Effector CD4-positive, alpha-beta T cell (primary cell): ENCODE measurements at regions not wholly inside any gene's neighbourhood (a gene's known extent, or its start where the extent isn't known, plus 50 kb on each side); places are given as distances from the start of the nearest gene placed in this dataset.
"Not testable (repeated sequence)": the region's sequence is repeated elsewhere in the genome, so short reads cannot be mapped to it uniquely, and the experiment has no call there.

Experiments
- DNase-seq: peaks from one replicate; pipeline ENCODE4 v3.0.0-alpha.2; 2020

GRCh38 chr12:107509421-107509820 lies 176.2 kb upstream of the PWP1 start:
- DNase-seq: no peak

DNA sequence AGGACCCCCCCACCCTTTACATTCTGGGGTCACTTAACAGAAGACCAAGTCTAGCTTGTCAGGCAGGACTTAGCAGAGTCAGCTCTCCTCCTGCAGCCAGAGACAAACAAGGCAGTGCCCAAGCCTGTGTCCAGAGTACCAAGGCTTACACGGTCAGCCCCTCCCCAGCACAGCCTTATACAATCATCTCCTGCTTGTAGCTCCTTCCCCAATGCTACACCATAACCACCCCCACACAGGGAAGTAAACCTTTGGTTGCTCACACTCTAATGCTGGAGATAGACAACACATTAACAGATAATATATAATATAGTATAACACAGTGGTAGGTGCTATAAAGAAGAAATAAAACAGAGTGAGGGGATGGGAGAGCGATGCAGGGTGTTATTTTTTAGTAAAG lies 175.4 kb upstream of the PWP1 start:
- no peak for DNase-seq

GRCh38 chr12:107511292-107511691 lies 174.3 kb upstream of the PWP1 start:
- no peak for DNase-seq

GRCh38 chr12:107512391-107512790 lies 173.2 kb upstream of the PWP1 start:
- DNase-seq: no peak

GRCh38 chr12:107513184-107513583 lies 172.4 kb upstream of the PWP1 start:
- no peak for DNase-seq

DNA sequence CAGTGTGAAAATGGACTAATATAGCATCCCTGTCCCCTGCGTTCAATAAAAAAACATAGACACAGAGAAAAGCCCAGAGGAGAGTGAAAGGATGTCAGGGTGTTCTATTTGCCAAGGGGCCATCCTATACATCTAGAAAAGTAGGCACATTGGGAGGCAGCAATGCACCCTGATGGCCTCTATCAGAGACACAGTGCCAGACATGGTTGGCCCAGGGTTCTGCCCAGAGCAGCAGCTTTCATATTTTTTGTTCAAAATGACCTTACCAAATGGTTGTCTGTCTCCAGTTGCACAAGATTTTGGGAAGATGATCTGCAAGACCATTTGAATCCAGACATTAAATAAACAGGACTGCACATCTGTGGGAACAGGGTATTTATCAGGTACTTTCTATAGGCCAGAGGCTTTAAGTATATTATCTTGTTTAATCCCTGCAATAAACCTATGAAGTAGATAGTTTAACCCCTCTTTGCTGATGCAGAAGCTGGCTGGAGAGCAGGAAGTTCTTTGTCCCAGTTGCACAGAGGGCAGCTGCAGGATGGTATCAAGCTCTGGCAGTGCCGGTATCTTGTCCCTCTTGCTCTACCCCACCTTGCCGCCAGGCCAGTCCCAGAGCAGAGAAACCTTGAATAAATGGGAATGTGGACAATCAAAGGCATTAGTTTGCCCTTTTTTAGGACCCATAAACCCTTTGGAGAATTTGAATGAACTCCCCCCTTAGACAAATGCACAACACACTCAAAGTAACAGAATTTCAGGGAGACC lies 171.8 kb upstream of the PWP1 start:
- DNase-seq: no peak

DNA sequence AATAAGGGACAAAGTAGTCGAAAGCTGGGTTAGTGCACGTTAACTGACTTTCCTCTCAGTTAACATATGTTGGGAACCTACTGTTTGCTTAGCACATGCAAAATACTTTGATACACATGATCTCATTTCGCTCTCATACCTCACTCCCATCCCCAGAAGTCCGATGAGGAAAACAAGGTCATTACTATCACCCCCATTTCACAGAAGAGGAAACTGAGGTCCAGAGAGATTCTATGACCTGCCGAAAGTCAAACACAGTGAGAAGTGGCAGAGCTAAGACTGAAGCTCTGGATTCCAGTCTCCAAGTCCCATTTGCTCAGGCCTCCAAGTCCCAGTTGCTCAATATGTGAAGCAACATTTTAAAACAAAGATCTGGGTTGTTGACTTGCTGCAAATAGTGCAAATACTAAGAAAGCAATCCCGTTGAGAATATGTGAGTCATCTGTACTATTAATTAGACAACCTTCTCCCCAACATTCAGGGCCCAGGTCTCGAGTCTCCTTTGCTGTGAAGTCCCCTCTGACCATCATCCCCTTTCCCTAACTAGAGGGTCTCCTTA lies 170.6 kb upstream of the PWP1 start:
- no peak for DNase-seq

GRCh38 chr12:107515446-107515958 lies 170.1 kb upstream of the PWP1 start:
- DNase-seq: no peak

DNA sequence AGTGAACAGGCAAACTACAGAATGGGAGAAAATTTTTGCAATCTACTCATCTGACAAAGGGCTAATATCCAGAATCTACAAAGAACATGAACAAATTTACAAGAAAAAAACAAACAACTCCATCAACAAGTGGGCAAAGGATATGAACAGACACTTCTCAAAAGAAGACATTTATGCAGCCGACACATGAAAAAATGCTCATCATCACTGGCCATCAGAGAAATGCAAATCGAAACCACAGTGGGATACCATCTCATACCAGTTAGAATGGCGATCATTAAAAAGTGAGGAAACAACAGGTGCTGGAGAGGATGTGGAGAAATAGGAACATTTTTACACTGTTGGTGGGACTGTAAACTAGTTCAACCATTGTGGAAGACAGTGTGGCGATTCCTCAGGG lies 167.8 kb upstream of the PWP1 start:
- DNase-seq: not testable (repeated sequence)

- no peak for DNase-seq
Observed at GRCh38 chr12:107518868-107519267, 166.7 kb upstream of the PWP1 start.

DNA sequence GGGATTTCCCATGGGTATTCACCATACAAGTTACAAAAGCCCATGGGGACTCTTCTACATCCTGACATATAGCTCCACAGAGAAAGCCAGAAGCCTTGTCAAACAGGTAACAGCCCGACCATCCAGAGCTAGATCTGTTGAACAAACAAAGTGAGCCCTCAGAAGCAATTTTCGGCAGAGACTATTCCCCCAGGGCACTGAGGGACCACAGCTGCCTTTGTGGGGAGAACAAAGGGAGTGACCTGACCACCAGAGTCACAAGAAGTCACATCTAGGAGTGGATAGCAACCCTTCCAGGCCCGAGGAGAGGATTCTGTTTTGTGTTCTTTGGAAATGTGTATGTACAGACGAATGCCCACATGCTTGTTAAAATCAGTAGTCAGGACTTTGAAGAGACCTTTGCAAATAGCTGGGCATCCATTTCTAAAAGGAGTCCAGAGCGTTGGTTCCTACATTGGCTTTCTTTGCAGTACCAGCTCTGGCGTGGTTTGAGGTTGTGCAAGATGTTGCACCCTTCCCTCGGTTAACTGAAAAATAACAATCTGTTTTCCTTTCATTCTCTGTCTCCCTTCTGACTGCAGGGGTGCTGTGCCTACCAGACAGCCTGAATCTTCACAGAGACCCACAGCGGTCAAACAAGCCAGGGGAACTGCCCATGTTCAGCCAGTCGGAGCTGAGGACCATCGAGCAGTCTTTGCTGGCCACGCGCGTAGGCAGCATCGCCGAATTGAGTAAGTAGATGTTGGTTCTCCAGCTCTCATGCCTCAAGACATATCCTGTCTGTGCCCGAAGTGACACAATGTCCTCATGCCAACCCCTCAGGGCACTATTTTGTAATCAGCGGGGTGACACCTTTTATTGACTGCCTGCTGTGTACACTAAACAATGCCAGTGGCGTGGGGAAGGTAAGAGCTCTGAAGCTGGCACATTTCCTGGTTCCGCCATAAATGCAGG lies 165.4 kb upstream of the PWP1 start:
- no peak for DNase-seq

DNA sequence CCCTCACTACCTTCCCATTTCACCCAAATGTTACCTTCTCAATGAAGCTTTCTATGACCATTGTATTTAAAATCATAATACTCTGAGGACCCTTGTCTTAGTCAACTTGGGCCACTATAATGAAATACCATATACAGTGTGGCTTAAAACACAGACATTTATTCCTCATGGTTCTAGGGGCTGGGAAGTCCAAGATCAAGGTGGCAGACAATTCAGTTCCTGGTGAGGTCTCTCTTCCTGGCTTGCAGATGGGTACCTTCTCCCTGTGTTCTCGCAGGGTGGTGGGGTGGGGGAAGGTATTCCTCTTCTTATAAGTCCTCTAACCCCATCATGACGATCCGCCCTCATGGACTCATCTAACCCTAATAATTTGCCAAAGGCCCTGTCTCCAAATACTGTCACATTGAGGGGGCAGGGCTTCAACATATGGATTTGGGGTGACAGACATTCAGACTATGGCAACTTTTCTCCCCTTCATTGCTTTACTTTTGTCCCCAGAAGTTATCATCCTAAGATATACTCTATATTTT lies 163.7 kb upstream of the PWP1 start:
- DNase-seq: no peak

- no peak for DNase-seq
Observed at GRCh38 chr12:107522692-107523477, 162.7 kb upstream of the PWP1 start.

DNA sequence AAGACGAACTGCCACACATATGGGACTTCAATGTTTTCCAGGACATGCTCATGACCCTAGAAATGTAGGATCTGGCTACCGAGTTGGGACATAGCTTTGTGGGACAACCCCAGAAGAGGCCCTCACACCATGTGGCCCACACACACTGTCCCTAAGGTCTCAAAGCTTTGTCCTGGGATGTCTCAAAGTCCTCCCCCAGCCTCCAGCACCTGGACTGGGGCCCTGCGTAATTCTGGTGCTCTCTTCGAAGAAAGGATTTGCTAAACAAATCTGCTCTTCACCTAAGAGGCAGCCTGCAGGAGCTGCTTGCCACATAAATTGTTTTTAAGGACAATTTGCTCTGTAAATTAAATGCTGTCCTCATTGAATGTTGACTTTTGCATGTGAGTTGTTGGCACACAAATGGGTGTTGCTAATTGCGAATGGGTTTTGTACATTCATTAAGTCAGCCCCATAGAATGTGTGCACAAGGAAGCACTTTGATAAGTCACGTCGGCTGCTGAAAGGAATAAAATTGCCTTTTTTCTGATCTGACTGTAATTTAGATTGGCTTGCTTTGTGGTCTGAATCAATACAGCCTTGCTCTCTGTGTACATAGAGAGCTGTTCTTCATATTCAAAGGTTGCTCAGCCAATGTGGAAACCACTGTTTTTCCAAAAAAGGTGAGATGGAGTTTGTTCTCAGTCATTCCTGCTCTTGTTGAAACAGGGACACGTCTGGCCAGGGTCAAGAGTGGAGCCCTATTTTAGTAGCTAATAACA lies 161.6 kb upstream of the PWP1 start:
- DNase-seq: no peak

GRCh38 chr12:107525063-107525718 lies 160.4 kb upstream of the PWP1 start:
- no peak for DNase-seq

- no peak for DNase-seq
Observed at GRCh38 chr12:107525719-107526554, 159.7 kb upstream of the PWP1 start.

DNA sequence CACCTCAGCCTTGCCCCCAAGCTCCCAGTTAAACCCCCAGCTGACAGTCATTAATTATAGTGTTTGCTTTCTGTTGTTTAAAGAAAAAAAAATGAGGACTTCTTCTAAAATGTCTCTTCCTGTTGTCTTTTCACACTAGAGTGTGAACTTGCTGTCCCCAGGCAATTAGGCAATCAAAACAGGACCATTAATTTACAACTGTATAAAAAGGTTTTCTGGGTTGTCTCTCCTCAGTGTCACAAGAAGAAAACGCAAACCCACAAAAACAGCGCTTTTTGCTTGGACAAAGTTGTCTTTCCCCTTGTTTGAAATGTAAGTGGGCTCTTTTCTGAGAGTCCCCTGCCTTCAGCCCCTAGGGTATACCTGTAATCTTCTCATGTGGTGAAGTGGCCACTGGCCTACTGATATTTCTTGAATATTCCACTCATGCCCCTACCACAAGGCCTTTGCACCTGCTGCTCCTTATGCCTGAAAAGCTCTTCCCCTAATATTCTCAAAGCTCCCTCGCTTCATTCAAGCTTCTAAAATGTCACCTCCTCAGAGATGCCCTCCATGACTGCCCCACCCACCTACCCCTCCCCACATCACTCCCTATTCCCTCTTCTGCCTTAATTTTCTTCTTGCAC lies 158.9 kb upstream of the PWP1 start:
- no peak for DNase-seq

GRCh38 chr12:107528731-107529365 lies 156.8 kb upstream of the PWP1 start:
- DNase-seq: no peak

- DNase-seq: no peak
Observed at GRCh38 chr12:107529991-107530390, 155.6 kb upstream of the PWP1 start.
